Mammary epithelial cell (primary cell): ENCODE measurements at regions not wholly inside any gene's neighbourhood (a gene's known extent, or its start where the extent isn't known, plus 50 kb on each side); places are given as distances from the start of the nearest gene placed in this dataset.

Experiments
- CTCF ChIP-seq, 2 donors: IDR thresholded peaks in 1 of 2; conservative IDR thresholded peaks in 1 of 2; 2 replicates each; pipeline ENCODE4 v1.5.1; 2011 to 2012; ENCODE audit warnings: inconsistent platforms in 2 of 2, low read length in 2 of 2, mild to moderate bottlenecking in 2 of 2, control low read depth in 1 of 2, low read depth in 1 of 2; ENCODE audit not compliant: insufficient read depth in 1 of 2; ENCODE audit errors: extremely low read depth in 1 of 2
- EZH2 ChIP-seq: IDR thresholded peaks from 2 replicates; pipeline ENCODE4 v1.6.1; 2012; ENCODE audit warnings: low read length, inconsistent platforms, borderline replicate concordance

- TF ChIP-seq CTCF (conservative IDR thresholded peaks at IDR 0.05 in 1 of 2, IDR thresholded peaks at IDR 0.05 in 1 of 2; ENCODE audit: extremely low read depth in 1 of 2, insufficient read depth in 1 of 2, low read depth in 1 of 2, low read length in 2 of 2) (no peak), EZH2 (no peak)
These were observed 73.8 kb downstream of the IRX2 start for GRCh38 chr5:2677689-2678088.
